Renal pelvis (tissue), 1 donor: ENCODE measurements at regions not wholly inside any gene's neighbourhood (a gene's known extent, or its start where the extent isn't known, plus 50 kb on each side); places are given as distances from the start of the nearest gene placed in this dataset.

ENCODE experiments used
- DNase-seq: peaks from one replicate; pipeline ENCODE4 v3.0.0-alpha.2; 2013

DNA sequence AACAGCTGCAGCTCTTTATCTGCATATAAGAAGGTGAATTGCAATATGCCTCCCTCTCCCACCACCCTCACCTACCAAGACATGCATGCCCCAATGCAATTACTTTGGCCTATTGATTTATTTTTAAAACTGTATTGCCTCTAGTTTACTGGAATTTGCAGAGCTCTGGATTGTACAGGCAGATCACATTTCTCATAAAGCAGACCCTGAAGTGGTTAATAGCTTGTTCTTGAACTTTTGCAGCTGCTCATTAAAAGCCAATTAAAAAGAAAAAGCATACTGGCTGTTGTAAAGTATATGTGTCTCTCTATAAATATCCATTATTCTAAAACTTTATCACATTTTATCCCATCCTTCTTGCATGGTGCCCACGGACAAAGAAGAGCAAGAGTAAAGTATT is 221.5 kb upstream of the TOPAZ1 start:
- DNase-seq: no peak

DNA sequence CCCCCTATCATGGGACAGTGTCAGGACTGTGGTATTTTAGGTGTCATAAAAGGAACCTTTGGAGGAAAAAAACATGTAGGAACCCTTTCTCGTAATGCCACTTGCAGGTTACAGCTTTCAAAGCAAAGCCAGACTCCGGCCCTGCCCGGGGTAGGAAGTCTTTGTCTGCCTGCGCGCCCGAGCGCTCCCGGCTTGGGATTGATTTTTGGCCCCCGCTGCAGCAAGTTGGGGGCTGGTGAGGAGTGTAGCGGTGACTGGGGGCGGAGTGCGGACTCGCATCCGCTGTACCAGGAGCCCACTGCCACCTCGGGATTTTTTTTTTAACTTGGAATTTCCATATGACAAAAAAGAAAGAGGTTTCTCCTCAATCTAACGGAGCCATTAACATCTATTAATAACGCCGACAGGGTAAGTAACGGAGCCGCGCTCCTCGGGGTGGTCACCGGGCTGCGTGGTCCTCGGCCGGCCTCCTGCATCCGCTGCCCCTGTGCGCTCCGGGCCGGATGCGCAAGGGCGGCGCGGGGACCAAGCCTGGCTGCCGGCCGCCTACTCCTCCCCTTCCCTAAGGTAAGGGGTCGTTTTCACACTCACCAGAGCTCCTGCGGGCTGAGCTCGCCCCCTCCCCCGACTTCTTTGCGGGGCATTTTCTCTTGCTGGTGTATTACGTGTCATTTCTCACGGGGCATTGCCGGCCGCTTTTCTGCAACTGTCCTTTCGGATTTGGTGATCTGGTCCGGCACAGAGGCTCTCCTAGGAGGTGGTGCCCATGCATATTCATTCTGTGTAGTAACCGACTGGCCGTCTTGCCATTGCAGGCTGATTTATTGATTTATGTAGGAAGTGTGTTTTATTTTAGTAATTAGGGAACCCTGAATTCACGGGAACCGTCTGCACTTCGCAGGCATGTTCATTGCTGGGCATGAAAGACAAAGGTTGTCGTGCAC is 219.8 kb upstream of the TOPAZ1 start:
- DNase-seq: no peak

DNA sequence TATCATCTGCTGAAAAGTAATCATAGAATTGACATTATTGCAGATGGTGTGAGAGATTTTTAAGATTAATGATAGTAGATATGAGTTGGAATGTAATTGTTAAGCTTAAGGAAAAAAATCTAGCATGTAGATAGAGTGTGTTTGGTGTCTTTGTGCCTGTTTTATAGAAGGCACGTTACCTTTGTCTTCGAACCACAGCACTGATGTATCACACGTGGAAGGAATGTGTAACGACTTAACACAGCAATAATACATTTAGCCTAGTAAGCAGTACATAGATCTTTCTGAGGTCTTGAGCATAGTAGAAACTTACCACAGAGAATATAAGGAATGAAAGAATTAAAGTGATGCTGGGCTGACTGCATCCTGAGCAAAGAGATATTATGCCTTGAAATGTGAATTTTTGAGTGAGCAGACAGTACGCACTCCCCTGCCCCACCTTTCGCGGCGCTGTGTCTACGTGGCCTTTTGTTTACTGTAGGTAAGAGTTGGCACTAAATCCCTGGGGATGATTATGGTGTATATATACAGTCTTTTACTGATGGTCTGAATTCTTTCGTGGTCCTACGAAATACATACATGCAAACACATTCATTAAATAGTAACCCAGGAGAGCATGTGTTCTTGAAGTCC is 217.6 kb upstream of the TOPAZ1 start:
- no peak for DNase-seq

DNA sequence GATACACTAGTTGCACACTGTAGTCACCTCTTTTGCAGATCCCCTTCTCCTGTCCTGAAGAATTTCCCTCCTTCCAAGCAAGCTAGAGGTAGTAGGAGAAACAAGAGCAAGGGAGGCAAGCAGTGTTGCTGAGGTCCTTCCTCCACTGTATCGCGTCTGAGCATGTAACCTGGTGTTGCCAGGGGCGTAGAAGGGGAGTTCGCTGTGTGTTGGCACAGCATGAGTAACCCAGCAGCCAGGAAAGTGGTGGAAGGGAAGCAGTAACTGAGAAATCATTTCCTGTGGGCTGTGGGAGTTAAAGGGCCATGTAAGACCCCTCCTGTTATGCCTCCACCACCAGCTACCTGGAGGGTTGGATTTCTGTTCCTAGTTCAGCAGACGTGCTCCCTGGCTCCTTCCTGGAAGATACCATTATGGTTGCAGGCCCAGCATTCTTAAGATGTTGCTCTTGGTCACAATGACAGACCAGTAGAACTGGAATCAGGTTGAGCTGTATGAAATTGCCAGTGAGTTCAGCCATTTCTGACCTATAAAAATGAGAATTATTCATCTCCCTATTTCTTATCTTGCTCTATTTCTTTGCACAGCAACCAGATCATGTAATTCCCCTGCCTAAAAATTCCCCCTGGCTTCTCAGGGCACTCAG is 215.3 kb upstream of the TOPAZ1 start:
- no peak for DNase-seq

DNA sequence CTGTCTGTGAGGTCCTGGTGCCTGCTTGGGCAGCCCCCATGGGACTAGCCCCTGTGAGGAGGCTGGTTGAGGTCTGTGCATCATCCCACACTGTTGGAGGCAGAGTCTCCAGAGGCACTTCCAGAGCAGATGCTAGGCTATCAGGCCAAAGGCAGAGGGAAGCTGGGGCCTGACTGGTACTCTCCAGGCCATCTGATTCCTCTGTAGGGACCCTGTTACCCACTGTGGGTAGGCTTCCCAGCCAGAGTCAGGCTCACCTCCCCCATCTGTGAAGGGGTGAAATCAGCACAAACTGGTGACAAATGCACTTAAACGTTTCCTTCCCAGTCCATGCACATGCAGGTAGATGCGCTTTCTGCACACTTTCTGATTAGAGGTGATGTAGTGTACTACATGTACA is 212.6 kb upstream of the TOPAZ1 start:
- DNase-seq: no peak

DNA sequence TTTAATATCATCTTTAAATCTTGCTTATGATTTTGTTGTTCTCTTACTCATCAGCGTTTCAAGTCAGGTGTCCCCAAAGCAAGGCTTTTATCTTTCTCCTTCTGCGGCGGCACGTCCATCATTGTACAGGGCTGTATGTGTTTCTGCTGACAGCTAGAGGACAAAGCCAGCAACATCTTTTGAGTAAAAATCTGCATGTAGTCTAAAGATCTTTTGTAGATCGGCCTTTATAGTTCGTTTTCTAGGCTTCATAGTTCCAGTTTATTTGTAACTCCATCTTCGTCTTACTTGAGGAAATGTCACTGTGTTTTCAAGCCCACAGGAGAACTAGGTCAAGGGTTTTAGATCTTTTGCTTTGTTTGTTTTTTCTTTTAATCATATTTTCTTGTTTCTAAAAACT is 211.4 kb upstream of the TOPAZ1 start:
- no peak for DNase-seq

DNA sequence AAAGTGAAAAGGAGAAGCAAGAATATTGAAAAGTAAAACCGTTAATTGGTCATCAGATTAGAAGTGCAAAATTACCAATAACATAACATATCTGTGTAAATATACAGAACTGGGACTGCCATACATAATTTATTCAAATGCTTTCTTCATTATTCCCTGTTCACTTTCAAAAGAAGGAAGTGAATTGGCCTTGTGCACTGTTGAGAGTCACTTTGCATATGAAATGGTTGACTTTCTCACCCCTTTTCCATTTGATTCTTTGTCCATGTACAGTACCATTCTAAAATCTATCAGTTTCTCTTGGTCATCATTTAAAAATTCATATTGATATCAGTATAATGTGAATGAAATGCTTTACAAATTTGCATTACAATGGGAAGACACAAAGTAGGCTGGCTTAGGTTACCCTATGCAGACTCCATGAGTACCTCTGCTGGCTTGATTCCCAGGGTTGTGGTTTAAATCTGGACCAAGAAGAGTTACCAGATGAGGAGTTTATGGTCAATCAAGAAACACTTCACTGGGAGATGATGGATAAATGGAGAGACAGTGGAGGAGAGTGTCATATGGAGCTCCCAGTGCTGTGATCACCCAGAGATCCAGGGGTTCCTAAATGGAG is 210.9 kb upstream of the TOPAZ1 start:
- no peak for DNase-seq

DNA sequence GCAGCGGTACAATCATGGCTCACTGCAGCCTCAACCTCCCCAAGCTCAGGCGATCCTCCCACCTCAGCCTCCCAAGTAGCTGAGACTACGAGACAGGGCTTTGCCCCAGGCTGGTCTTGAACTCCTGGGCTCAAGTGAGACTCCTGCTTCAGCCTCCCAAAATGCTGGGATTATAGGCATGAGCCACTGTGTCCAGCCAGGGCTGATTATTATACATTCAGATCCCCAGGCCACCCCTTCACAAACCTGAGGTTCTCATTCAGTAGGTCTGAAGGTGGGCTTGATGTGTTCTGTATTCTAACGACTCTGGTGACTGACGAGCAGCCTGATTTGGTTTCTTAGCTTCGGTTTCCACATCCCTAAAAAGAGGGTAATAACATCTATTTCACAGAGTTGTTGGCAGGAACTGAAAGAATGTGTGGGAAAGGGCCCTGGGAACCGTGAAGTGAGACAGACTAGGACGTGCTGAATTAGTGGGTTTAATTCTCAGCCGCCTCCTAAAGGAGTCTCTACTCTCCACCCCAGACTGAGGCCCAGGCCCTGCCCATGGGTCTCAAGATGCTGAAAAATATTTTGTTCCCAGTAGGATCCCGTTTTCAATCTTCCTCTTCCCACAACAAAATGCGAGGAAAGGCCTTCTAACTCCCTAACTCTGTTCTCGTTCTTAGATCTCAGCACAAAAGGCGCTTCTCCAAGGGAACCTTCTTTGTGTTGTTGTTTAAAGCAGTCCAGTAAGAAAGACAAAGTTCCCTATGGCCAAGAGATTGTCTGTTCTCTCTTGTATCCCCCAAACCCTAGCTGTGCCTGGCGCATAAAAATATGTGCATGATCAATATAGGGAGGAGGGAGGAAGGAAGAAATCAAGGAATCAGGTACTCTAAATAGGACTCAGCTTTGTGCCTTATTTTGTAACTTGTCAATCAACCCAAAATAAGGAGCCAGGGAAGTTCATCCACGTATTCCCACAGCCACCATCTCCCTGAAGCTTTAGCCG is 210.0 kb upstream of the TOPAZ1 start:
- DNase-seq: no peak

DNA sequence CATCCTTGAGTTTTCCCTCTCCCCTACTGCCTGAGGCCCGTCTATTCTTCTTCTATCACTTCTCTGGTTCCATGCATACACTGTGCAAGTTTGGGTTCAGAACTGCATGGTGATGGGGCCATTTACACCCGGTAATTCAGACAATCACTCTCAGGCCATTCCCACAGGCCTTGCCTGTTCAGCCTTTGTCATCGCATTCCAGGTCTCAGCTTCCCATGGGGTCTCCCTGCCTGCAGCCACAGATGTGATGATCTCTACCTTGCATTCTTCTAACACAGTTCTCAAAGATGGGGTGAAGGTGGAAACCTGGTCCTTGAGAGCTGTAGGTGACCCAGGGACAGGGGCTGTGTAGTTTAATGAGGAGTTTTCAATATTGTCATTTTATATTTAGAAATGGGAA is 209.2 kb upstream of the TOPAZ1 start:
- DNase-seq: no peak

DNA sequence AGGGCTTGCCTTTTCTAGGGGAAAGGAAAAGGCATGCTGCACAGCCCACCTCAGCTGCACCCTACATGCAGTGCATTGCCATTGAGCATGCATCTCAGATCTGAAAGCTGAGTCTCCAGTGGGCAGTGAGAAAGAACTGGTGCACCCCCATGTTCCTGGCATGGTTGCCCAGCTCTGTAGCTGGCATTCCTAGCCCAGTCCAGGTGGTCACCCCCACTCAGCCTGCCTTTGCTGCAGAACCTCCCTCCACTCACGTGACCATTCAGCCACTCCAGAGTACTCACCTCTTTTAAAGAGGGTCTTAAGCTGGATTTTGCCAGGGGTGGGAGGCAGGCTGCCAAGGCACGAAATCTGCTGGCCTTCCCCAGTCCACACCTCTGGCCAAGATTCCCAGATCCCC is 208.6 kb upstream of the TOPAZ1 start:
- DNase-seq: no peak

DNA sequence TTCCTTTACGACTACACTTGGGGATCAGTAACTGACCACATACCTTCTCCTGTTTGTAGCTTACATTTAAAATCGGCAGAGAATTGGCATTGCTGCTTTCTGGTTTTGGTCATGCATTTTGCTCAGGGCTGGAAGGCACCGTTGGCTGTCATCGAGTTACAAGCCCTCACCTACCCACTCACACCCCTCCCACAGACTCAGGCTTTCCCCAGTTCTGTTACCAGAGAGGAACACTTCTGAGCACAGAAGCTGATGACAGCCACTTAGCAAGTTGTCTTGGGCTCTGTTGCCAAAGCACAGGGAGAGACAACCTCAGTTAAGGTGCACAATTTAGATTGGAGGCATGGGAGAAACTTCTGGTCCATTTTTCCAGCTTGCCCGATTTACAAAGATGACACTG is 204.8 kb upstream of the TOPAZ1 start:
- DNase-seq: no peak

DNA sequence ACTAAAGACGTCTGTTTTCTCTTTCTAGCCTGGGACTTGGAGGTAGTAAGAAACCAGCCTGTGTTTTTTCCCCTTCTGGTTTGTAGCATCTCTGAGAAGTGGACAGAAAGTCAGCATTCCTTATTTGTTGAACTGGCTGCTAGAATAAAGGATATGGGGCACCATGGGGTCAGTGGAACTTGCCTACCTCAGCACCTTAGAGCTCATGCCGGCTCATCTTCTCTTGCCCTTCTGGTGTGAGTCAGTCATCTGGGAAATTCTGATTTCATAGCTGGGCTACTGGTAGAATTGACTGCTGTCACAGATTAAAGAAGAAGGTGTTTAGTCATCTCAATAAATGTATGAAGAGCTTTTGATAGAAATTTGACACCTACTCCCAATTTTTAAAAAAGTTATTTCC is 202.7 kb upstream of the TOPAZ1 start:
- no peak for DNase-seq

DNA sequence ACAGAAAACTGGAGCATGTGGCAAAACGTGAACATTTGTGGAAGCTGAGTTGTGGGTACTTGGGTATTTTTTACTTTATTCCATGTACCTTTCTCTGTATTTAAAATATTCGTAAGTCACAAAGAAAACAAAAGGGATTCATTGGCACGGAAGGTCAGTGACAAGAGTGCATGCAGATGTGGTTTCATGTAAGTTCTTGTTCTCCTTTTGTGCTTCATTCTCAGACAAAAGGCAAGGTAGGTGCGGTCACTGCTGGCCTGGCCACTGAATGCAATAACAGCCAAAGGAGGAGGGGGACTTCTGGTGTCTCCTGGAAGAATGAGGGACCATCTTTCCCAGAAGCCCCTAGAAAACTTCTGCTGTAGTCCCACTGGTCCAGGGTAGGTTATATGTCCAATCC is 200.0 kb upstream of the TOPAZ1 start:
- no peak for DNase-seq

DNA sequence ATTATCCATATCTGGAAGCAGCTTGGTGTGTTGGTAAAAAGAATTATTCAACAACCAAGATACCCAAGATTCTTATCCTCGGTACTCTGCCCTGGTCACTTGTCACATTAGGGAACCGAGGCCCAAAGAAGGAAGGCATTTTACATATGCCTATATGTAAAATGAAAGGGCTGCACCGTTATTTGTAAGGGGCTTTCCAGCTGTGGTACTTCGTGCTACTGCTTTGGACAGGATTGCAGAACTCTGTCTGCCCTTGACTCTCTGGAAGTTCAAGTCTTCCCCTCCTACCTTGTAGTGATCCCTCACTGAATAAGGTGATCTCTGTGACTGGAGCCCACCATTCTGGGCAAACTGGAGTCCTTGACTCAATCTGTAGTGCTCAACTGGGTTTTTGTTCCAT is 198.9 kb upstream of the TOPAZ1 start:
- no peak for DNase-seq

DNA sequence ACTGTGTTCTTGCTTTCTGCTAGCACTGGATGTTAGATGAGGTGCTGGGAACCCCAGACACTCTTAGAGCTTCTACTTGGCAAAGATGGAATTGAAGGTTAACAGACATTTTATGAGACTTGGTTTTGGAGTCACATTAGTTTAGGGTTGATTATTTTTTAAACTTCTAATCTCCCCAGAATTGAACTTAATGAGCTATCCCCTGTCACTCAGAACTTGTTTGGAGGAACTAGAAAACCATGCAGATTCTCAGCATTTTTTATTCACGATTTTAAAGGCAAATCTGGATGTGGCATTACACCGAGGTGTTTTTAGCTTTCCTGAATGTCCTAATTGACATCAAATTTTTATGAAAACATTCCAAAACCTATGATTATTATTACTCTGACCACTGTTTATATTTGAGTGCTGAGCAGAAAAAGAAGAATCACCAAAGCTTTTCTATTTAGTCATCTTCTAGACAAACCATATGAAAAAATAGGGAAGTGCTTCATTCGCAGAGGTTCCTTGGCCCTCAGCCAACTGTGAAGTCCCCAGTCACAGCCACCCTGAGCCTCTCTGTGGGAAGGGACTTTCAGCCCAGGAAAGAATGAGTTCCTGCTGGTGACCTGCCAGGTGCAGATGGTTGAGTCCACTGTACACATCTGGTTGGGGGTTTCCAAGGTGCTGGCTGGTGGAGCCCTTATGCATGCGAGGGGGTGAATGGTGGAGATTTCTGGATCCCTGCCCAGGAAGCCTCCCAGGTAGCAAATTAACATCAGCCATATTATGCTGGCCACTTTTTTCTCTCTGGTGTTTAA is 196.0 kb upstream of the TOPAZ1 start:
- DNase-seq: no peak

DNA sequence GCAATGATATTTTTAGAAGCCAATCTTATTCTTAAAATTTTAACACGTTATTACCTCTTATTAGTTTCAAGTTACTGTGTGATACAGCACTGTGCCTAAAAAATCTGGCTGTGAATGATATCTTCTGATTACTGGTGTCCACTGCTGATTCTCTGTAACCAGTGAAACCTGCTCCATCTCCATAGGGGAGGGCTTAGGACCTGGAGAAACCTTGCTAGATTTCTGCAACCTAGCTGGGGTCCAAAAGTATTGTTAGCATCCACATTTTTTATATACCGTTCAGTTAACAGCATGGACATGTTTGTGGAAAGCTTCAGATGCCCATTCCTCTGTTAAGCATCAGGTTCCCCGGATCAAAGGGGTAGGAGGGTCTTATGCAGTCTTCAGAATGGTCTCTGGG is 193.9 kb upstream of the TOPAZ1 start:
- DNase-seq: no peak

DNA sequence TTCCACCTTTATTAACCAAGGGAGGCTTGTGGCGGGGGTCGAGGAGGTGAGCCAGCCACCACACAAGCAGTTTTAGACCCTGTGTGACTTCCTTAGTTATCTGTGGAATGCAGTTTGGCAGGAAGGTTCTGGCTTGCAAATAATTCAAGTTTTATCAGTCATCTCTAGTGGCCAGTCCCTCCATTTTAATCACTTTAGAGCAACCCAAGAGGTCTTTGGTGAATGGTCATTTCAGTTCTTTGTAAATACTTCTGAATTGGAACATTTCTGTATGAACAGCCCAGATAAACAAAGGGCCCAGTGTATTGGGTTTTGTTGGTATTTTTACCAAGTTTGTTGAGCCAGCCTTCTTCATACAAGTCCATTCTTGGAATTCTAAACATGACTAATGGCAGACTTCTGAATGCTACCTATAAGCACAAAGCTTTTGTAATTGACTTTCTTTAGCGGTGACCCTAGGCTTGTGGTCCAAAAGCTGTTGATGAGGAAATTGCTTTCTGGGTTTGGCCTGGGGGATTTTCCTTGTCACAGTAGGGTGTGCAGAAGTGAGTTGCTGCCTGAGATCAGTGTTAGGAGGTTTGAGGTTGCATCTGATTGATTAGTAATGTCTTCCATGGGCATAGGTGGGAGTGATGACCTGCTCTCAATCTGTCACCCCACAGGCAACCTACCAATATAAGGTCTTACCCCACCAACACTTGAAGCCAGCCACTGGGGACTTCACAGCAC is 193.3 kb upstream of the TOPAZ1 start:
- no peak for DNase-seq

DNA sequence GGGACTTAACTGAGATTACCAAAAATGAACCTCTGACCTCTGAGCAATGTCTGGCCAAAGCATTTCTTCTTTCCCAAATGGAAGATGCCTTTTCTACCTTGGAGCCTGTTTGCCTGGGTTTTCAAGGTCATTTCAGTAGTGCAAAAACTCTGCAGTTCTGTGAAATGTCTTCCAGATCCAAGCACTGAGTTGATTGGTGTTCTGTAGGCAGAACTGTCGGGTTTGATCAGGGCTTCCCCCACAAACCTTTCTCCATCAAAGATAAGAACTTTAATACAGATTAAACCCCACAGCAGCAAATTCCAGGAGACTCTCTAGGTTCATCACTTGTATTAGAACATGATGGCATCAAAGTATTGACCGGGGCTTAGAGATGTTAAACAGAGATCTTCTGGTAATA is 192.7 kb upstream of the TOPAZ1 start:
- no peak for DNase-seq

DNA sequence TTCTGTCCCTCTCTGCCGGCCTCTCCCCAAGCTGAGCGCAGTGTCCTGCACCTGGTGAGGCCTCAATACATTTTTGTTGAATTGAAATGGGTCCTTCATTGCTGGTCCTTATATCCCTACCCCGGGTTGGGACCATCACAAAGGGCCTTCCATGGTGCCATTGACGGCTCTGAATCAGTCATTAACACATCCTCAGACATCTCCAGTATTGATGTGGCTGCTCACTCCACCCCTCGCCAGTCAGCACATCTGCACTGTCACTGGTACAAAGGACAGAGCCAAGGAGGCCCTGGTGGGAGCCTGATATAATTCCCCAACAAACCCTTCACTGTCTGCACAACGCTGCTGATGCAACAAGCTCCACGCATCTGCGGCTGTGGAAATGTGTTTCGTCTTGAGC is 191.6 kb upstream of the TOPAZ1 start:
- DNase-seq: no peak

DNA sequence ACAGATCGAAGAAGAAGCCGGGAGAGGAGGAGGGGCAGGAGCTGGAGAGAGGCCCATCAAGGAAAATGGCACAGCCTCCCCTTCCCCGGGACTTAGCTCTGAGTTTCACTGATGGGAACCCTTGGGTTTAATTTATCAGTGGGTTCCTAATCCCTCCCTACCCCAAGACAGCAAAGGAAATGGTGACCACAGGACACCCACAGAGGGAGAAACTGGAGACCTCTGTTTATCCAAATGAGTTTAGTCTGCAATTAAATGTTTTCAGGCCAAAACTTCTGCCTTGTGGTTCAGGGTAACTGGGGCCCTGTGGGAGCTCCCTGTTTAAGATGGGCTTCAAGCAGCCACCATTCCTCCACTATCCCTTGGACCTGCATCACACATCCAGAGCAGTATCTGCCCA is 190.8 kb upstream of the TOPAZ1 start:
- DNase-seq: no peak
